ENCODE measurements at regions not wholly inside any gene's neighbourhood (a gene's known extent, or its start where the extent isn't known, plus 50 kb on each side); places are given as distances from the start of the nearest gene placed in this dataset.

DNA sequence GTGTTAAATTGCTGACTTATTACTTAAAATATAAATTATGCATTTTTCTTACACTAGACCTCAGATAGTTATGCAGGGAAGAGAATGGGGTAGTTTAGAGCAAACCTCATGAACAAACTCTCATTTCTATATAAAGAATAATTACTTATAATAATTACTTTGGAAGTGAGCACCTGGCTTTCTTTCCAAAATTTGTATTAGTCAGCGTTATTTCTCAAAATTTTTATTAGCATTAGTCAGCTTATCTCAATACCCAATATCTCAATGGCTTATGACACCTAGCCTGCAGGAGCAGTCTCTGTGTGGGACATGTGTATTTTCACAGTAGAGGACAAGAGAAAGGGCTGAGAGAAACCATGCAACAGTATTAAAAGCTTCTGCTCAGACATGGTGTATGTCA lies 849.2 kb upstream of the HS3ST5 start:
- H3K27ac ChIP-seq (ENCODE audit: low read depth in 2 of 2, low read length in 1 of 2) = no peak overlapping the region
- no peak overlapping the region for H3K9ac ChIP-seq
- H3K9me2 ChIP-seq = no peaks in the 10 kb centered on the region; the same call in 1 of the 2 replicates
- no peaks in the 10 kb centered on the region for H3K79me2 ChIP-seq (ENCODE audit: insufficient read depth)
- no peak for DNase-seq
- WGBS (ENCODE audit: low lambda C conversion rate) = 41% methylated on average over 1 of the region's 1 CpG
- CTCF ChIA-PET = no interaction called here
- no peak overlapping the region for H3K4me3 ChIP-seq (ENCODE audit: low read depth in 2 of 2, low read length in 1 of 2)
- POLR2A ChIA-PET = no interaction called here
- H3K4me1 ChIP-seq (ENCODE audit: control insufficient read depth in 1 of 2, insufficient read depth in 2 of 2, low read depth in 1 of 2, low read length in 1 of 2) = no peaks in the 10 kb centered on the region
- no peaks in the 10 kb centered on the region for H3F3A ChIP-seq (replicated peaks; ENCODE audit: insufficient read depth)
- H3K36me3 ChIP-seq (replicated peaks in 1 of 2; ENCODE audit: control insufficient read depth in 1 of 2, insufficient read depth in 2 of 2, low read length in 1 of 2) = no peaks in the 10 kb centered on the region
- TF ChIP-seq FOXM1 (IDR thresholded peaks at IDR 0.05; ENCODE audit: low read depth) (no peak), SIN3A (IDR thresholded peaks at IDR 0.05; ENCODE audit: borderline replicate concordance, low read depth, low read length) (no peak), EP300 (IDR thresholded peaks at IDR 0.05; ENCODE audit: borderline replicate concordance in 1 of 2, low read depth in 1 of 2, low read length in 1 of 2) (no peak), MXI1 (IDR thresholded peaks at IDR 0.05; ENCODE audit: low read depth, low read length) (no peak), JUND (IDR thresholded peaks at IDR 0.05) (no peak), MEF2A (IDR thresholded peaks at IDR 0.05; ENCODE audit: borderline replicate concordance, low read depth) (no peak), CTCF (IDR thresholded peaks at IDR 0.05) (no peak), RFX5 (IDR thresholded peaks at IDR 0.05; ENCODE audit: low read length) (no peak), NRF1 (IDR thresholded peaks at IDR 0.05; ENCODE audit: low read depth, low read length) (no peak), GATA2 (CRISPR knock-in tag; IDR thresholded peaks at IDR 0.05) (no peak)
- TF ChIP-seq, protein P1, sequence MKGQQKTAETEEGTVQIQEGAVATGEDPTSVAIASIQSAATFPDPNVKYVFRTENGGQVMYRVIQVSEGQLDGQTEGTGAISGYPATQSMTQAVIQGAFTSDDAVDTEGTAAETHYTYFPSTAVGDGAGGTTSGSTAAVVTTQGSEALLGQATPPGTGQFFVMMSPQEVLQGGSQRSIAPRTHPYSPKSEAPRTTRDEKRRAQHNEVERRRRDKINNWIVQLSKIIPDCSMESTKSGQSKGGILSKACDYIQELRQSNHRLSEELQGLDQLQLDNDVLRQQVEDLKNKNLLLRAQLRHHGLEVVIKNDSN (IDR thresholded peaks at IDR 0.05; ENCODE audit: borderline replicate concordance, low read depth) = no peak
- TF ChIP-seq, protein P2, sequence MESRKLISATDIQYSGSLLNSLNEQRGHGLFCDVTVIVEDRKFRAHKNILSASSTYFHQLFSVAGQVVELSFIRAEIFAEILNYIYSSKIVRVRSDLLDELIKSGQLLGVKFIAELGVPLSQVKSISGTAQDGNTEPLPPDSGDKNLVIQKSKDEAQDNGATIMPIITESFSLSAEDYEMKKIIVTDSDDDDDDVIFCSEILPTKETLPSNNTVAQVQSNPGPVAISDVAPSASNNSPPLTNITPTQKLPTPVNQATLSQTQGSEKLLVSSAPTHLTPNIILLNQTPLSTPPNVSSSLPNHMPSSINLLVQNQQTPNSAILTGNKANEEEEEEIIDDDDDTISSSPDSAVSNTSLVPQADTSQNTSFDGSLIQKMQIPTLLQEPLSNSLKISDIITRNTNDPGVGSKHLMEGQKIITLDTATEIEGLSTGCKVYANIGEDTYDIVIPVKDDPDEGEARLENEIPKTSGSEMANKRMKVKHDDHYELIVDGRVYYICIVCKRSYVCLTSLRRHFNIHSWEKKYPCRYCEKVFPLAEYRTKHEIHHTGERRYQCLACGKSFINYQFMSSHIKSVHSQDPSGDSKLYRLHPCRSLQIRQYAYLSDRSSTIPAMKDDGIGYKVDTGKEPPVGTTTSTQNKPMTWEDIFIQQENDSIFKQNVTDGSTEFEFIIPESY (IDR thresholded peaks at IDR 0.05; ENCODE audit: borderline replicate concordance, low read depth) = no peak
- TF ChIP-seq, protein P3, sequence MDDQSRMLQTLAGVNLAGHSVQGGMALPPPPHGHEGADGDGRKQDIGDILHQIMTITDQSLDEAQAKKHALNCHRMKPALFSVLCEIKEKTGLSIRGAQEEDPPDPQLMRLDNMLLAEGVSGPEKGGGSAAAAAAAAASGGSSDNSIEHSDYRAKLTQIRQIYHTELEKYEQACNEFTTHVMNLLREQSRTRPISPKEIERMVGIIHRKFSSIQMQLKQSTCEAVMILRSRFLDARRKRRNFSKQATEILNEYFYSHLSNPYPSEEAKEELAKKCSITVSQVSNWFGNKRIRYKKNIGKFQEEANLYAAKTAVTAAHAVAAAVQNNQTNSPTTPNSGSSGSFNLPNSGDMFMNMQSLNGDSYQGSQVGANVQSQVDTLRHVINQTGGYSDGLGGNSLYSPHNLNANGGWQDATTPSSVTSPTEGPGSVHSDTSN (IDR thresholded peaks at IDR 0.05) = no peak
- H4K20me1 ChIP-seq (ENCODE audit: insufficient read depth) = no peaks in the 10 kb centered on the region
- H3K9me3 ChIP-seq = no peaks in the 10 kb centered on the region; the same call in 1 of the 2 replicates
- H3K4me2 ChIP-seq = no peak overlapping the region
- no peak overlapping the region for H2AFZ ChIP-seq (ENCODE audit: low read depth)
- no peaks in the 10 kb centered on the region for H3K27me3 ChIP-seq (ENCODE audit: insufficient read depth)

Measured in SK-N-SH (cell line).